Body of pancreas (tissue), 4 donors: ENCODE measurements at regions not wholly inside any gene's neighbourhood (a gene's known extent, or its start where the extent isn't known, plus 50 kb on each side); places are given as distances from the start of the nearest gene placed in this dataset.

ENCODE experiments used
- ATAC-seq: fragments of 150-250 bp; one replicate; pipeline ENCODE4 v1.9.1; 2016
- DNase-seq, 4 donors: peaks; one replicate each; pipeline ENCODE4 v3.0.0-alpha.2; 2019
- H3K27ac ChIP-seq, 4 donors: fragments of 200-600 bp; sonication (generic); 1 replicate in 3 of 4; 2 replicates in 1 of 4; pipeline versions ENCODE4 v1.5.1 to v1.6.1; 2016 to 2019; ENCODE audit warnings: mild to moderate bottlenecking in 1 of 4, mixed read lengths in 1 of 4, moderate library complexity in 1 of 4
- H3K27me3 ChIP-seq, 2 donors: fragments of 200-600 bp; sonication (generic); one replicate each; pipeline ENCODE4 v1.6.0; 2016; ENCODE audit warnings: mild to moderate bottlenecking in 1 of 2
- H3K36me3 ChIP-seq, 2 donors: fragments of 200-600 bp; sonication (generic); replicated peaks in 1 of 2; 2 replicates each; pipeline ENCODE4 v1.5.1; 2016; ENCODE audit warnings: low read depth in 2 of 2; ENCODE audit not compliant: insufficient read depth in 1 of 2
- H3K4me1 ChIP-seq: fragments of 200-600 bp; sonication (generic); one replicate; pipeline ENCODE4 v1.6.0; 2016
- H3K4me3 ChIP-seq, 2 donors: fragments of 200-600 bp; sonication (generic); 1 replicate in 1 of 2; 2 replicates in 1 of 2; pipeline ENCODE4 v1.5.1; 2016 to 2019
- H3K9me3 ChIP-seq, 3 donors: fragments of 200-600 bp; sonication (generic); 1 replicate in 2 of 3; 2 replicates in 1 of 3; pipeline ENCODE4 v1.5.1; 2016
- CTCF ChIP-seq, 7 experiments: fragments of 450-650 bp in 4 of 7; fragments of 200-600 bp in 3 of 7; sonication (generic) in 3 of 7; IDR thresholded peaks; one replicate each; pipeline ENCODE4 v1.5.1; 2016 to 2019; ENCODE audit warnings: antibody characterized with exemption in 7 of 7
- POLR2A ChIP-seq, 3 donors: fragments of 450-650 bp; IDR thresholded peaks; one replicate each; pipeline ENCODE4 v1.6.1; 2016; ENCODE audit warnings: antibody characterized with exemption in 3 of 3, mild to moderate bottlenecking in 2 of 3
- WGBS, 2 donors: methylation state at CpG; one replicate each; pipeline ENCODE4 v1.1.5; 2017; 5-methylcytosine and 5-hydroxymethylcytosine counted together
- intact Hi-C: fragments of 100-400 bp; cut with DNase I; formaldehyde crosslinking; loops from one replicate; pipeline ENCODE4 v1.15.1; 2023

GRCh38 chr3:70558956-70559355, 246.5 kb upstream of the MDFIC2 start:
- TF ChIP-seq POLR2A (IDR thresholded peaks at IDR 0.05): no peak
- TF ChIP-seq CTCF (IDR thresholded peaks at IDR 0.05): no peak
- Histone ChIP-seq H3K36me3 (no peaks in the 10 kb centered on the region), H3K4me1 (no peaks in the 10 kb centered on the region), H3K27ac (no peak overlapping the region), H3K4me3 (no peak overlapping the region), H3K27me3 (no peaks in the 10 kb centered on the region), H3K9me3 (no peaks in the 10 kb centered on the region)
- DNase-seq (no peak), ATAC-seq (no peak)
- intact Hi-C loops: loop anchor here (10.0 kb wide), 1 partner anchor 1086 kb away; no protein-coding TSS in a partner anchor
- 68 to 85% methylated on average over 2 of the region's 2 CpGs for WGBS, 2 donors

- H3K36me3 ChIP-seq: no peaks in the 10 kb centered on the region
- no peak overlapping the region for H3K27ac ChIP-seq
- no peak for ATAC-seq
- no peak for DNase-seq
- no peaks in the 10 kb centered on the region for H3K27me3 ChIP-seq
- intact Hi-C loops: loop anchor here (10.0 kb wide), 1 partner anchor 1087 kb away; no protein-coding TSS in a partner anchor
- no peaks in the 10 kb centered on the region for H3K9me3 ChIP-seq
- 54 to 77% methylated on average over 2 of the region's 2 CpGs for WGBS, 2 donors
- TF ChIP-seq CTCF (IDR thresholded peaks at IDR 0.05) (no peak), POLR2A (IDR thresholded peaks at IDR 0.05) (no peak)
- no peaks in the 10 kb centered on the region for H3K4me1 ChIP-seq
- H3K4me3 ChIP-seq: no peak overlapping the region
These were observed 245.5 kb upstream of the MDFIC2 start for GRCh38 chr3:70557976-70558375.

- H3K9me3 ChIP-seq: no peaks in the 10 kb centered on the region
- H3K4me1 ChIP-seq: no peaks in the 10 kb centered on the region
- no peak for TF ChIP-seq CTCF (IDR thresholded peaks at IDR 0.05)
- TF ChIP-seq POLR2A (IDR thresholded peaks at IDR 0.05): no peak
- no peak overlapping the region for H3K4me3 ChIP-seq
- ATAC-seq (no peak), DNase-seq (no peak)
- H3K27me3 ChIP-seq: no peaks in the 10 kb centered on the region
- no peaks in the 10 kb centered on the region for H3K36me3 ChIP-seq
- intact Hi-C loops: loop anchor here (10.0 kb wide), 1 partner anchor 1089 kb away; no protein-coding TSS in a partner anchor
- no peak overlapping the region for H3K27ac ChIP-seq
- 86 to 91% methylated on average over 3 of the region's 3 CpGs for WGBS, 2 donors
These were observed 243.6 kb upstream of the MDFIC2 start for GRCh38 chr3:70556056-70556455.

- H3K27me3 ChIP-seq: no peaks in the 10 kb centered on the region
- H3K4me3 ChIP-seq: no peak overlapping the region
- TF ChIP-seq CTCF (IDR thresholded peaks at IDR 0.05): no peak
- no peak for TF ChIP-seq POLR2A (IDR thresholded peaks at IDR 0.05)
- intact Hi-C loops: loop anchor here (10.0 kb wide), 1 partner anchor 1091 kb away; no protein-coding TSS in a partner anchor
- 43 to 66% methylated on average over 1 of the region's 1 CpG for WGBS, 2 donors
- H3K9me3 ChIP-seq: no peaks in the 10 kb centered on the region
- DNase-seq (no peak), ATAC-seq (no peak)
- no peak overlapping the region for H3K27ac ChIP-seq
- H3K4me1 ChIP-seq: no peaks in the 10 kb centered on the region
- H3K36me3 ChIP-seq: no peaks in the 10 kb centered on the region
These were observed 241.7 kb upstream of the MDFIC2 start for GRCh38 chr3:70554170-70554569.

GRCh38 chr3:70550723-70551319, 238.4 kb upstream of the MDFIC2 start:
- H3K4me1 ChIP-seq: no peaks in the 10 kb centered on the region
- TF ChIP-seq CTCF (IDR thresholded peaks at IDR 0.05) (peak; percentile 67 to 75 (median 71)), POLR2A (IDR thresholded peaks at IDR 0.05) (no peak)
- ATAC-seq: peak; percentile 79
- intact Hi-C loops: loop anchor here (10.0 kb wide), 1 partner anchor 1094 kb away; no protein-coding TSS in a partner anchor
- H3K27me3 ChIP-seq: no peaks in the 10 kb centered on the region
- no peak overlapping the region for H3K4me3 ChIP-seq
- WGBS, 2 donors: 31 to 46% methylated on average over 8 to 9 of the region's 9 CpGs
- no peak overlapping the region for H3K27ac ChIP-seq
- no peaks in the 10 kb centered on the region for H3K36me3 ChIP-seq
- DNase-seq: peak; percentile 73 to 81 (median 76)
- H3K9me3 ChIP-seq: no peaks in the 10 kb centered on the region
